ENCODE measurements at regions not wholly inside any gene's neighbourhood (a gene's known extent, or its start where the extent isn't known, plus 50 kb on each side); places are given as distances from the start of the nearest gene placed in this dataset.

GRCh38 chr11:131108760-131109159, 192.5 kb upstream of the SNX19 start:
- H3K4me3 ChIP-seq (replicated peaks; ENCODE audit: low read depth, low read length): no peak overlapping the region
- no peak for TF ChIP-seq CTCF (IDR thresholded peaks at IDR 0.05; ENCODE audit: low read depth, low read length, missing control alignments)
- no peak for DNase-seq (ENCODE audit: extremely low read depth, low read depth)

- H3K4me3 ChIP-seq (replicated peaks; ENCODE audit: low read depth, low read length): no peak overlapping the region
- TF ChIP-seq CTCF (IDR thresholded peaks at IDR 0.05; ENCODE audit: low read depth, low read length, missing control alignments): no peak
- DNase-seq (ENCODE audit: extremely low read depth, low read depth): no peak
Observed at GRCh38 chr11:131109257-131109656, 193.0 kb upstream of the SNX19 start.

- H3K4me3 ChIP-seq (replicated peaks; ENCODE audit: low read depth, low read length): no peak overlapping the region
- no peak for DNase-seq (ENCODE audit: extremely low read depth, low read depth)
- TF ChIP-seq CTCF (IDR thresholded peaks at IDR 0.05; ENCODE audit: low read depth, low read length, missing control alignments): no peak
Observed at GRCh38 chr11:131109790-131110189, 193.5 kb upstream of the SNX19 start.

- no peak for TF ChIP-seq CTCF (IDR thresholded peaks at IDR 0.05; ENCODE audit: low read depth, low read length, missing control alignments)
- H3K4me3 ChIP-seq (replicated peaks; ENCODE audit: low read depth, low read length): no peak overlapping the region
- DNase-seq (ENCODE audit: extremely low read depth, low read depth): no peak
Observed at GRCh38 chr11:131111775-131112174, 195.5 kb upstream of the SNX19 start.

- TF ChIP-seq CTCF (IDR thresholded peaks at IDR 0.05; ENCODE audit: low read depth, low read length, missing control alignments): no peak
- DNase-seq (ENCODE audit: extremely low read depth, low read depth): no peak
Observed at GRCh38 chr11:131118247-131118646, 202.0 kb upstream of the SNX19 start.

GRCh38 chr11:131121426-131122333, 205.4 kb upstream of the SNX19 start:
- DNase-seq (ENCODE audit: extremely low read depth, low read depth): no peak
- no peak for TF ChIP-seq CTCF (IDR thresholded peaks at IDR 0.05; ENCODE audit: low read depth, low read length, missing control alignments)
- H3K4me3 ChIP-seq (replicated peaks; ENCODE audit: low read depth, low read length): no peak overlapping the region

More at GRCh38 chr11:131118247-131118646, 202.0 kb upstream of the SNX19 start:
- H3K4me3 ChIP-seq (replicated peaks; ENCODE audit: low read depth, low read length): no peak overlapping the region
